Myocyte (in vitro differentiated cells): ENCODE measurements at regions not wholly inside any gene's neighbourhood (a gene's known extent, or its start where the extent isn't known, plus 50 kb on each side); places are given as distances from the start of the nearest gene placed in this dataset.
"Not testable (repeated sequence)": the region's sequence is repeated elsewhere in the genome, so short reads cannot be mapped to it uniquely, and the experiment has no call there.

ENCODE experiments used
- DNase-seq: peaks from one replicate; pipeline ENCODE4 v3.0.0-alpha.2; 2012; ENCODE audit warnings: low read depth

- DNase-seq: no peak
Measured at GRCh38 chr12:97713270-97713669, 250.7 kb downstream of the RMST start.

GRCh38 chr12:97714107-97714563, 251.5 kb downstream of the RMST start:
- DNase-seq: no peak

- no peak for DNase-seq
Measured at GRCh38 chr12:97716356-97716755, 253.8 kb downstream of the RMST start.

- not testable (repeated sequence) for DNase-seq
Measured at GRCh38 chr12:97723801-97724200, 261.2 kb downstream of the RMST start.

GRCh38 chr12:97745406-97746101, 282.9 kb downstream of the RMST start:
- DNase-seq: no peak

GRCh38 chr12:97748298-97748697, 285.7 kb downstream of the RMST start:
- DNase-seq: no peak

- DNase-seq: no peak
Measured at GRCh38 chr12:97751704-97752103, 289.1 kb downstream of the RMST start.

GRCh38 chr12:97752129-97752528, 289.5 kb downstream of the RMST start:
- DNase-seq: no peak

GRCh38 chr12:97753332-97753731, 290.7 kb downstream of the RMST start:
- DNase-seq: no peak

- DNase-seq: no peak
Measured at GRCh38 chr12:97754306-97754705, 291.7 kb downstream of the RMST start.

GRCh38 chr12:97756066-97756666, 293.6 kb downstream of the RMST start:
- DNase-seq: no peak

GRCh38 chr12:97756741-97757140, 294.1 kb downstream of the RMST start:
- no peak for DNase-seq

GRCh38 chr12:97757481-97758193, 295.0 kb downstream of the RMST start:
- DNase-seq: no peak

- DNase-seq: no peak
Measured at GRCh38 chr12:97758194-97758501, 295.5 kb downstream of the RMST start.

GRCh38 chr12:97758586-97758985, 296.0 kb downstream of the RMST start:
- no peak for DNase-seq

- no peak for DNase-seq
Measured at GRCh38 chr12:97760601-97761000, 298.0 kb downstream of the RMST start.

- no peak for DNase-seq
Measured at GRCh38 chr12:97763113-97763512, 300.5 kb downstream of the RMST start.

- DNase-seq: no peak
Measured at GRCh38 chr12:97764700-97765099, 302.1 kb downstream of the RMST start.

GRCh38 chr12:97767347-97767746, 304.7 kb downstream of the RMST start:
- no peak for DNase-seq

- no peak for DNase-seq
Measured at GRCh38 chr12:97778111-97778510, 315.5 kb downstream of the RMST start.

GRCh38 chr12:97781342-97781741, 318.7 kb downstream of the RMST start:
- no peak for DNase-seq

GRCh38 chr12:97784904-97785303, 322.3 kb downstream of the RMST start:
- no peak for DNase-seq

GRCh38 chr12:97790281-97790680, 327.7 kb downstream of the RMST start:
- no peak for DNase-seq
